Lower lobe of right lung (tissue), 2 donors: ENCODE measurements at regions not wholly inside any gene's neighbourhood (a gene's known extent, or its start where the extent isn't known, plus 50 kb on each side); places are given as distances from the start of the nearest gene placed in this dataset.

Source experiments
- ATAC-seq, 2 donors: fragments of 200-7000 bp; cut with Tn5 transposase; one replicate each; pipeline ENCODE4 v1.9.1; 2020 to 2022; ENCODE audit warnings: mild to moderate bottlenecking in 2 of 2, moderate library complexity in 2 of 2
- DNase-seq: peaks from one replicate; pipeline ENCODE4 v3.0.0-alpha.2; 2020
- H3K27ac ChIP-seq: fragments of 200-600 bp; one replicate; pipeline ENCODE4 v1.8.0; 2022
- H3K27me3 ChIP-seq: fragments of 200-600 bp; one replicate; pipeline ENCODE4 v1.8.0; 2022; ENCODE audit warnings: low read depth
- H3K36me3 ChIP-seq: fragments of 200-600 bp; one replicate; pipeline ENCODE4 v1.8.0; 2022; ENCODE audit warnings: mild to moderate bottlenecking
- H3K4me1 ChIP-seq: fragments of 200-600 bp; one replicate; pipeline ENCODE4 v1.8.0; 2022
- H3K4me3 ChIP-seq: fragments of 200-600 bp; one replicate; pipeline ENCODE4 v1.8.0; 2022; ENCODE audit warnings: mild to moderate bottlenecking
- H3K9me3 ChIP-seq: fragments of 200-600 bp; one replicate; pipeline ENCODE4 v1.8.0; 2022
- intact Hi-C: fragments of 100-400 bp; cut with DNase I; formaldehyde crosslinking; loops from one replicate; pipeline ENCODE4 v1.11.0; 2022
- TF ChIP-seq, protein P1 (sequence below): fragments of 200-600 bp; IDR thresholded peaks from one replicate; pipeline ENCODE4 v1.8.0; 2022; ENCODE audit warnings: antibody characterized with exemption, mild to moderate bottlenecking
- donor health status: DM: no; HTN: yes; CAD: no; lungs with severe emphysema.

DNA sequence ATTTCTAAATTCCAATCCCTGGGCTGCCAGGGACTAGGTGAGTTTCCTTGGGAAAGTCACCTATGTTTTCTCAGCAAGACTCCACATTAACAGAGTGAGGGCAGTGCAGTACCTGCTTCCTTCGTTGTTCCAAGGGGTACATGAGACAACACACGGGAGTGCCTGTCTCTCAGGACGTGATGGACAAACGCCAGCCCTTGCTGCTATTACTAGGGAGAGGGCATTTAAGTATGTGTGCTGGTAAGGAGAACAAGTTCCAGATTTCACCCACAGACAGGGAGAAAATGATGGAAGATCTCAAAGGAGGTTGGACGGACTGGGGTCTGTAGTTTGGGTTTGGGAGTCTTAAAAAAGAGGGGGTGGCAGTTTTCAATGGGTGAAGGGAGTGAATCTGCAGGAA, 195.7 kb downstream of the HERPUD2 start:
- ATAC-seq = no peak
- H3K4me3 ChIP-seq = no peak overlapping the region
- H3K27me3 ChIP-seq = no peaks in the 10 kb centered on the region
- no peak for DNase-seq
- no peak overlapping the region for H3K27ac ChIP-seq
- no peaks in the 10 kb centered on the region for H3K4me1 ChIP-seq
- no peaks in the 10 kb centered on the region for H3K36me3 ChIP-seq
- TF ChIP-seq, protein P1, sequence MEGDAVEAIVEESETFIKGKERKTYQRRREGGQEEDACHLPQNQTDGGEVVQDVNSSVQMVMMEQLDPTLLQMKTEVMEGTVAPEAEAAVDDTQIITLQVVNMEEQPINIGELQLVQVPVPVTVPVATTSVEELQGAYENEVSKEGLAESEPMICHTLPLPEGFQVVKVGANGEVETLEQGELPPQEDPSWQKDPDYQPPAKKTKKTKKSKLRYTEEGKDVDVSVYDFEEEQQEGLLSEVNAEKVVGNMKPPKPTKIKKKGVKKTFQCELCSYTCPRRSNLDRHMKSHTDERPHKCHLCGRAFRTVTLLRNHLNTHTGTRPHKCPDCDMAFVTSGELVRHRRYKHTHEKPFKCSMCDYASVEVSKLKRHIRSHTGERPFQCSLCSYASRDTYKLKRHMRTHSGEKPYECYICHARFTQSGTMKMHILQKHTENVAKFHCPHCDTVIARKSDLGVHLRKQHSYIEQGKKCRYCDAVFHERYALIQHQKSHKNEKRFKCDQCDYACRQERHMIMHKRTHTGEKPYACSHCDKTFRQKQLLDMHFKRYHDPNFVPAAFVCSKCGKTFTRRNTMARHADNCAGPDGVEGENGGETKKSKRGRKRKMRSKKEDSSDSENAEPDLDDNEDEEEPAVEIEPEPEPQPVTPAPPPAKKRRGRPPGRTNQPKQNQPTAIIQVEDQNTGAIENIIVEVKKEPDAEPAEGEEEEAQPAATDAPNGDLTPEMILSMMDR = no peak
- no peaks in the 10 kb centered on the region for H3K9me3 ChIP-seq
- intact Hi-C loops = no loop called here

- TF ChIP-seq, protein P1 = no peak
- H3K4me1 ChIP-seq = no peaks in the 10 kb centered on the region
- no peak overlapping the region for H3K4me3 ChIP-seq
- H3K9me3 ChIP-seq = no peaks in the 10 kb centered on the region
- no peak overlapping the region for H3K27ac ChIP-seq
- ATAC-seq (no peak), DNase-seq (no peak)
- H3K36me3 ChIP-seq = no peaks in the 10 kb centered on the region
- H3K27me3 ChIP-seq = no peaks in the 10 kb centered on the region
- intact Hi-C loops = no loop called here
These were observed 196.5 kb downstream of the HERPUD2 start for GRCh38 chr7:35498416-35498815.

DNA sequence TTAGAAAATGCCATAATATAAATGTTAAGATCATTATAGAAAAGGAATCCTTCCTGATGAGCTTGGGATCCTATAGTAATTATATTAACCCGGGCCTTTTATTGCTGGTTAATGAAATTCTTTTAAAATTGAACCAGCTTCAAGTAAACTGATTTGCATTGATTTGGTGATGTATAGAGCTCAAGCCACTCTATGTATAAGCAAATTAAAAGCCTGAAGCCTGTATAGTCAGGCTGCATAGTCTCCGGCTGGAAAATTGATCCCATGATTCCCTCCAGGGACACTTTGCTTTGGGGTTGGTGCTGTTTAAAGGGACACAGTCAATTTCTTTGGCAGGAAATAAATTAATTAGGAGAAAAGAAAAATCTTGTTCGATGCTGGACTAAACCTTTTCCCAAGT, 199.1 kb downstream of the HERPUD2 start:
- TF ChIP-seq, protein P1 = no peak
- Histone ChIP-seq H3K27me3 (no peaks in the 10 kb centered on the region), H3K4me1 (no peaks in the 10 kb centered on the region), H3K27ac (no peak overlapping the region), H3K36me3 (no peaks in the 10 kb centered on the region), H3K4me3 (no peak overlapping the region), H3K9me3 (no peaks in the 10 kb centered on the region)
- DNase-seq (no peak), ATAC-seq (no peak)
- intact Hi-C loops = no loop called here

DNA sequence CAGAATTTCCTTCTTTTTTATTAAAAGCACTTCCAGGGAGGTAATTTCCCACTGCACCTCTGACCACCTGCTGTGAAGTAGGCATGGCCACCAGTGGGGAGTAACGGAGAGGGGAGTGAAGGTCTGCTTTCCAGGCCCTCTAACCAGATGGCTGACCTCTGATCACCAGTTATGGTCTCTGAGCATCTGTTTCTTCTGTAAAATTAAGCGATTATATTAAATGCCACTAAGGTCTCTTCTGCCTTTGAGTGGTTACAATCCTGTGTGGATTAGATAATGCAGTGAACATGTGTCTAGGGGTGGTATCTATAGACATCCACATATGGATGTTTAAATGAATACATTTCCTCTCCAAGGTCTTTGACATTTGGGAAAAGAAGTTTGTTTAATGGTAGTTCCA, 199.6 kb downstream of the HERPUD2 start:
- Histone ChIP-seq H3K9me3 (no peaks in the 10 kb centered on the region), H3K36me3 (no peaks in the 10 kb centered on the region), H3K27ac (no peak overlapping the region), H3K4me3 (no peak overlapping the region), H3K27me3 (no peaks in the 10 kb centered on the region), H3K4me1 (no peaks in the 10 kb centered on the region)
- DNase-seq (no peak), ATAC-seq (no peak)
- TF ChIP-seq, protein P1 = no peak
- intact Hi-C loops = no loop called here

GRCh38 chr7:35494407-35494806, 200.5 kb downstream of the HERPUD2 start:
- TF ChIP-seq, protein P1 = no peak
- intact Hi-C loops = no loop called here
- Histone ChIP-seq H3K4me3 (no peak overlapping the region), H3K36me3 (no peaks in the 10 kb centered on the region), H3K27ac (no peak overlapping the region), H3K4me1 (no peaks in the 10 kb centered on the region), H3K27me3 (no peaks in the 10 kb centered on the region), H3K9me3 (no peaks in the 10 kb centered on the region)
- no peak for ATAC-seq
- DNase-seq = no peak
